ENCODE measurements at regions not wholly inside any gene's neighbourhood (a gene's known extent, or its start where the extent isn't known, plus 50 kb on each side); places are given as distances from the start of the nearest gene placed in this dataset.

GRCh38 chr10:21130683-21131442 lies 233.8 kb upstream of the NEBL start:
- no peak for TF ChIP-seq CTCF (IDR thresholded peaks at IDR 0.05 in 8 of 11, conservative IDR thresholded peaks at IDR 0.05 in 3 of 11)
- TF ChIP-seq POLR2AphosphoS5 (IDR thresholded peaks at IDR 0.05) = no peak
- TF ChIP-seq POLR2A (IDR thresholded peaks at IDR 0.05) = no peak
